Caki2 (cell line): ENCODE measurements at regions not wholly inside any gene's neighbourhood (a gene's known extent, or its start where the extent isn't known, plus 50 kb on each side); places are given as distances from the start of the nearest gene placed in this dataset.
"Not testable (repeated sequence)": the region's sequence is repeated elsewhere in the genome, so short reads cannot be mapped to it uniquely, and the experiment has no call there.

Source experiments
- DNase-seq: peaks from one replicate; pipeline ENCODE4 v3.0.0-alpha.2; 2015; ENCODE audit warnings: low read depth
- in situ Hi-C: cut with HindIII; loops from 2 replicates; pipeline ENCODE4 v1.10.0; 2016; ENCODE audit warnings: low sequenced_read_pairs, low pct_unique_long_range_greater_than_20kb, mixed read lengths

- in situ Hi-C loops = no loop called here
- DNase-seq = no peak
Measured at GRCh38 chr10:57102236-57102635, 741.2 kb upstream of the ZWINT start.

DNA sequence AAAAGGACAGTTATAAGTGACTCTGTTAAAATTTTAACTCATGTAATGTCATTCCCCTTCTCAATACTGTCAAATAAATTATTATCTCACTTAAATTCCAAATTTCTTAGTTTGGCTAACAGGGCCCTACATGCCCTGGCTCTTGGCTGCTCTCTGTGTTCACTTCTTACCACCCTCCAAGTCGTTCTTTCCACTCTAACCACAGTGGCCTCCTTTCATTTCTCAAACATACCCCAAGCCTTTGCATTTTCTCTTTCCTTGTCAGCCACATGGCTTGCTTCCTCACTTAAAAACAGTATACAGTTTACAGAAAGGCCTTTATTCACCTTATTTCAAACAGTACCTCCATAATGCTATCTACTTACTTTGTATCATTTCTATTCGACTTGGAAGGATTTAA lies 737.1 kb upstream of the ZWINT start:
- in situ Hi-C loops = no loop called here
- DNase-seq = no peak

DNA sequence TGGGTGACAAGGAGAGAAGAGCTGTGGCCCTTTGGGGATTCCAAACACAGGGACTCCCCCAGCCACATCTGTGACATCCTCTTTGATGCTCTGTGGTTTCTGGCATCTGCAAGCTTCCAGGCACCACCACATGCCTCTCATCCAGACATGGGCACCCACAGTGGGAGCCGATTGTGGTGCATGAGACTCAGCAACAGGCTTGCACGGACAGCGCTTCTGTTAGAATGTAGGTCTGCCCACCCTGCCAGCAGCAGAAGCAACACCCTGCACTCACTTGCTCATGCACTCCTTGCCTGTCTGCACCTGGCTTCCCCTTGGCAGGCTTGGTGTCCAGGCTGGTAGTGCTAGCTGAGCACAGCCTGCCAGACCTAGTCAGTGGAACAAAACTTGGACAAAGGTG lies 735.0 kb upstream of the ZWINT start:
- in situ Hi-C loops = no loop called here
- no peak for DNase-seq

- in situ Hi-C loops = no loop called here
- DNase-seq = no peak
Measured at GRCh38 chr10:57094965-57095364, 733.9 kb upstream of the ZWINT start.

DNA sequence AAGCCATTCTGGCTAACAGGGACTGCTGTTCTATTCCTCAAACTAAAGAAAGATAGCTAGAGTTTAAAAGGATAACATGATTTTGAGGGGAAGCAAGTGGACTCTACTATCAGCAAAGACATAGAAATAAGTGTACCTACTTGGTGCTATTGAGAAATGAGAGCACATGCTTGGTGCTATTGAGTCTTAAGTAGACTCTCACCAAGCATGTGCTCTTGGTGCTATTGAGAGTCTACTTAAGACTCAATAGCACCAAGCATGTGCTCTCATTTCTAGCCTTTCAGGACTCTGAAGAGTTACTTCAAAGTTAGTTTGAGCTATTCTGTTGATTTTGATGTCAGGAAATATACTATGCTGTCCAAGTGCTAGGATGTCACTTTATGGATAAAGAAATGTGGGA lies 733.0 kb upstream of the ZWINT start:
- no peak for DNase-seq
- in situ Hi-C loops = no loop called here

GRCh38 chr10:57053530-57053929 lies 692.5 kb upstream of the ZWINT start:
- in situ Hi-C loops = no loop called here
- no peak for DNase-seq

DNA sequence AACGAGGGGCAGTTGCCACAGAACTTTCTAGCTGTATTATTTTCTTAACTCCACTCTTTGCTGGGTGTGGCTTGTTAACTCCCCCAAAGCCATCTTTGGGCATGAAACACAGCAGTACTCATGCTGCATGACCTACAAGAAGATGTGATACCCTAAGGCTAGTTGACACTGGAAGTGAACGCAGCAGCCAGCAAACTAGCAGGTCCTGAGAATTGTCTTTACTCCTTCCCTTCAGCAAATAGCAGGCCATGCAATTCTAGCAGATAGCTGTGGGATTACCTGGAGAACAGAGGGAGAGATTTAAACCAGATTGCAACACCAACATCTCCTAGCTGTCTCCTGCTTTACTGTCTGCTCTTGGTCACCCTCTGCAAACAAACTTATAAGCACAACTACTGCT lies 688.0 kb upstream of the ZWINT start:
- no peak for DNase-seq
- in situ Hi-C loops = no loop called here

DNA sequence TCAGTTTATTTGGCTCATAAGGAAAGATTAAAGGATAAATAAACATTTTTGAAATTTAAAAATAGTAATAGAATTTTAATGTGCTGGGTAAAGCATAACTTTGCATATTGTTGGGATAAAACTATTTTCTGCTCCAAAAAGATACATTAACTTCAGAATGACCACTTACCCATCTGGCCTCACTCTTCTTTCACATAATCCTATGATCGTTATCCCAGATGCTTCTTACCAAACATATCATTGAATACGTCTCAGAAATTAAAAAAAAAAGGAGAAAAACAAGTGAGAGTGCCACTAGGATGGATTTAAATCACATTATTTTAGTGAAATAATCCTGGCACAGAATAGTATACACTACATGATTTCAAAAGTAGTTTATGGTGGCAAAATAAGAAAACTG lies 677.5 kb upstream of the ZWINT start:
- in situ Hi-C loops = no loop called here

DNA sequence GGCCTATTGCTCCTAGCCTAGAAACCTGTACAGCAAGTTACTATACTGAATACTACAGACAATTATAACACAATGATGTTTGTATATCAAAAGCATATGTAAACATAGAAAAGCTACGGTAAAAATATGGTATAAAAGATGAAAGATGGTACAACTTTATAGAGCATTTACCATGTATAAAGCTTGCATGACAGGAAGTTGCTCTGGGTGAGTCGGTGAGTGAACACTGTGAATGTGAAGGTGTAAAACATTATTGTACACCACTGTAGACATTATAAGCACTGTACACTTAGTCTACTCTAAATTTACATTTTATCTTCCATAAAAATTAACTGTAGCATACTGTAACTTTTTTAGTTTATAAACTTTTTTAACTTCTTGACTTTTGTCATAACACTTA lies 674.3 kb upstream of the ZWINT start:
- DNase-seq = no peak
- in situ Hi-C loops = no loop called here

More for the DNA sequence above, 677.5 kb upstream of the ZWINT start:
- DNase-seq = no peak

DNA sequence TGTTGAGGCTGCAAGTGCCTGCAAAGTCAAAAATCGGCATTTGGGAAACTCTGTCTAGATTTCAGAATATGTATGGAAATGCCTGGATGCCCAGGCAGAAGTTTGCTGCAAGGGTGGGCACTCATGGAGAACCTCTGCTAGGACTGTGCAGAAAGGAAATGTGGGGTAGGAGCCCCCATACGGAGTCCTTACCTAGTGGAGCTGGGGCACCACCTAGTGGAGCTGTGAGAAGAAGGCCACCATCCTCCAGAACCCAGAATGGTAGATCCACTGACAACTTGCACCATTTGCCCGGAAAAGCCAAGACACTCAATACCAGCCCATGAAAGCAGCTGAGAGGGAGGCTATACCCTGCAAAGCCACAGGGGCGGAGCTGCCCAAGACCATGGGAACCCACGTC lies 671.2 kb upstream of the ZWINT start:
- in situ Hi-C loops = not testable (repeated sequence)

GRCh38 chr10:57031346-57031745 lies 670.3 kb upstream of the ZWINT start:
- no peak for DNase-seq
- in situ Hi-C loops = no loop called here

More for the DNA sequence above, 671.2 kb upstream of the ZWINT start:
- not testable (repeated sequence) for DNase-seq

DNA sequence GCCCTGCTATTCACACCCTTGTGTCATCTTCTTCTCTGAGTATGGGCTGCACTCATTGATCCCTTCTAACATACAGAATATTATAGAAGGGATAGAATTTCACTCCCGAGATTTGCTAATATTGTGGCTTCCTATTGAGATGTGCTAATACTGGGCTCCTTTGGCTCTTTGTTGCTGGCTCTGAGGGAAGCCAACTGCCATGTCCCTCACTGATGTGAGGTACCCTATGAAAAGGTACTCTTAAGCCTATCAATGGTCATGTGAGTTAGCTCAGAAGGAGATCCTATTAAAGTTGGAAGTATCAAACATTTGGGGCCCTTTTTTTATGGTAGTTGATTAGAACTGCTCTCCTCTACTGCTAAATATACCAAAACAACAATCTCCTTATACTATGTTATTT lies 665.2 kb upstream of the ZWINT start:
- no peak for DNase-seq
- in situ Hi-C loops = no loop called here

DNA sequence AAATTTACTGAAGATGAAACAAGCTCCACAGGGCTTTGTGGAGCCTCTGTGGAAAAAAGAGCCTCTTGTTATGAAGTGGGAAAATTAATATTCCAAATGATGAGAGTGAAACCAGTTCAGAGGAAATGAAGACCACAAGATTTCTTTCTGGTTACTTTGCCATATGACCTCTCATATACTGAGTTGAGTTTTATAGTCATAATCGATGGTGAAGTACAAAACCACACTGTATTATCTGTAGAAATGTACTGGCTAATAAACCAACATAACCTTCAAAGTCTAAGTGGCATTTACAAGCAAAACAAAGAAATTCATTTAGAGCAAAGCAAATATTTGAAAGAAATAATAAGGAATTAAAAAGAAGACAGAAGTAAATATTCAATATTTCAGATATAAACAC lies 662.6 kb upstream of the ZWINT start:
- no peak for DNase-seq
- in situ Hi-C loops = no loop called here

DNA sequence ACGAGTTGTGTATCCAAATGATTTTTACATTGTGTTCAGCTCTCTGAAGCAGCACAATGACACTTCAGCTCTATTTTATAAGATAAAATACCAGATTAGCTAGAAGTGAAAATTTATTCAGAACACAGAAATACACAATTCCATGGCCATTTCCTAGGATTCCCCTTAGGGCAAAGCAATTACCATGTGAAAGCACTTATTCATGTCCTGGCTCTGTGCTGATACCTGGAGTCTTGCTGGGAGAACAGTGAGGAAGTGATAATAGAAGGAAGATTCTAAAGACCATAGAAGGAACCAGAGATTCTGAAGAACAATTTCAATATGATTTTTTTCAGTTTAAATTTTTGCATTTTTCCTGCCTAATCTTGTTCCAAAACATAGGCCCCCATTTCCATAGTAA lies 657.4 kb upstream of the ZWINT start:
- in situ Hi-C loops = no loop called here
- no peak for DNase-seq

- in situ Hi-C loops = no loop called here
- no peak for DNase-seq
Measured at GRCh38 chr10:57017356-57018037, 656.4 kb upstream of the ZWINT start.

DNA sequence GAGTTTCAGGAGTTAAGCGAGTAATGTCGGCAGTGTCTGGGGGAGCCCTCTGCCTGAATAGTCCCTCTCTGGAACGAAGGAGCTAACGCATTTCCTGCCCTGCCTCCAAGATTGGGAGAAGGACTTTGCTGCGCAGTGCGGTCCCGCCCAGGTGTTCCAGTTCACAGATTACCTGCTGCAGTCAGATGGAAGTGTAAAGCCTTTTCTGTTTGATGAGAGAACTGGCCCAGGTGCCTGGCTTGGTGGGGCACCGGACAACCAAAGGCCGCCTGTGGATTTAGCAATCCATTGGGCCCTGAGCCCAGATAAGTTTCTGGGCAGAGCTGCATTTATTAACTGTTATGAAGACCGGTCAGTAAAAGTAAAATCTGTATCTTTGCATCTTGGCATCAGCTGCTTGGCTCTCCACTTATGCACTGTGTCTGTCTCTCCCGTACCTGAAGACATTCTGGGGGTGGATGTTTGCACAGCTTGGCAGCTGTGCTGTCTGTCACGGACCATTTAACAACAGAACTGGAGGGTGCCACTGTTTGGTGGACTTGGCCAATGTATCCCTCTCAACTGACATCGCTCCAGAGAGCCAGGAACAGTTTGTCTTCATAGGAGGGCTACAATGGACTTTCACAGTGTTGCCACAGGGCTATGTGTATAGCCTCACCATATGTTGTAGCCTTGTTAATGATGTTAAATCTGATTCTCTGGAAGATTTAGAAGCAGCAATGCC lies 654.7 kb upstream of the ZWINT start:
- in situ Hi-C loops = no loop called here
- no peak for DNase-seq

DNA sequence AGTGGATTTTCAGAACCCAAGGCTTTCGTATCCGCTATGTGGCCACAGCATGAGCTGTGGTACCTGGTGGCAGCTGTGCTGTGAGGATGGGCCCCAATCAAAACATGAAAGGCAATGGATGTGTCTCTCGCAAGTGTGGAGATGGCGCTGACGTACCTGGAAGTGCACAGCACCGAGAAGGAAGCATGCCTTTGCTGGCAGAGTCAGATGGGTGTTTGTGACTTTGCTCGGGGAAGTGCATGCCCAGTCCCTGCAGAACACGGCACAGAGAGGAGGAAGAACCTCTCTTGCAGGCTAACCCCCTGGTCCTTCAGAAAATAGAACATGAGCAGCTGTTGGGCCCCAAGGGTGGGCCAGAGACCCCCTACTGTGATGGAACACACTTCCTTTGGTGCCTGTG lies 654.1 kb upstream of the ZWINT start:
- DNase-seq = no peak

DNA sequence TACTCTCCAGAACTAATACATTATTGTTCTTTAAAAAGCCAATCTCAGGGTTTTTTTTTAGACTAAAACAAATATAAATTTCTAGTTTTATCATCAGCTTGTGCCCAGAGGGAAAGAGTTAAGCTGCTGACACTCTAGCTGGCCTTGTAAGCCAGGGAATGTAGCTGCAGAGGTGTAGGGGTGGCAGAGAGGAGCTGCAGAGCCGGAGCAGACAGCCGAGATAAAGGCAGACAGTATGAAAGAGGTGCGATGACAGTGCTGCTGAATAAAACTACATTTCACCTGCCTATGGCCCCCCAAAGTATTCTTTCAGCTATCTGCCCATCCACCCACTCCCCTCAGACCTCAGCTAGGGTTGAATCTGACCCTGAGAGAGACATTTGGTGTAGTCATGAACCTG lies 653.7 kb upstream of the ZWINT start:
- DNase-seq = no peak
- in situ Hi-C loops = no loop called here

More for the DNA sequence above, 654.1 kb upstream of the ZWINT start:
- in situ Hi-C loops = no loop called here

DNA sequence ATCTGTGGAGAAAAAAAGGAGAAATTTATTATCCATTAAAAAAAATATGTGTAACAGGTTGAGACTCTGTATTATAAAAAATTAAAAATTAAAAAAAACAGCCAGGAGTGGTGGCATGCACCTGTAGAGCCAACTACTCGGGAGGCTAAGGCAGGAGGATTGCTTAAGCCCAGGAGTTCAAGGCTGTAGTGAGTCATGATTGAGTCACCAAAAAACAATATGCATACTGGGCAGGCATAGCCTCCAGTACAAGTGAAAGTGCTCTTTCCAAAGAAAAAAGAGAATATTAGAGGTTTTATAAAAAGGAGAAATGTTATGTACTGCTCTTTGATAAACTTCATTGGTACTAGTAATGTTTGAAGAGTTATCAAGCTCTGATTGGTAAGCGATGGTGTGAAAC lies 647.1 kb upstream of the ZWINT start:
- in situ Hi-C loops = no loop called here
- no peak for DNase-seq

DNA sequence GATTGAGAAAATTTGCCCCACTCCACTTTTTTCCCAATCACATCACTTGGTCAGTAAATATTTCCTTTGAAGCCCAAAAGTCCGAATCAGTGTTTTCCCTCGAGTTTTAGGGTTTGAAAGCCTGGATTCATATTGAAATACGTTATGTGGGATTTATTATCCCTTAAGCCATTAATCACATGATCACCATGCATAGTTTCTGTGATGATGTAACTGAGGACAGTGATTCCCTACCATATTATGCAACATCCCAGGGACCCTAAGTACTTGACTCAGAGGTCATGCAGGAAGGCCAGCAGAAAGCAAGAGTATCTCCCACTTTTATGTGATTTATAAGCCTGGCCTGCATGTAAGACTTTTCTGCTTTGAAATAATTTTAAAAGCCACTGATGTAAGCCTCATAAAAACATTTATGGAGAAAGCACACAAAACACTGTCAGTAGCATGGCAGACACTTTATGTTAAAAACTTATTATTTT lies 630.6 kb upstream of the ZWINT start:
- DNase-seq = no peak
- in situ Hi-C loops = no loop called here
